GM19240 (cell line): ENCODE measurements at regions not wholly inside any gene's neighbourhood (a gene's known extent, or its start where the extent isn't known, plus 50 kb on each side); places are given as distances from the start of the nearest gene placed in this dataset.

Experiments used
- DNase-seq: peaks from one replicate; pipeline ENCODE4 v3.0.0; 2011; ENCODE audit warnings: low spot score; ENCODE audit not compliant: insufficient read length

GRCh38 chr16:49910541-49911071, 54.7 kb upstream of the ZNF423 start:
- no peak for DNase-seq

- DNase-seq: no peak
Measured at GRCh38 chr16:49911430-49911829, 55.5 kb upstream of the ZNF423 start.

- no peak for DNase-seq
Measured at GRCh38 chr16:49912721-49913120, 56.8 kb upstream of the ZNF423 start.

GRCh38 chr16:49913720-49914119, 57.8 kb upstream of the ZNF423 start:
- no peak for DNase-seq

- no peak for DNase-seq
Measured at GRCh38 chr16:49914657-49915056, 58.7 kb upstream of the ZNF423 start.

GRCh38 chr16:49918257-49918656, 62.3 kb upstream of the ZNF423 start:
- DNase-seq: no peak

- no peak for DNase-seq
Measured at GRCh38 chr16:49919327-49919726, 63.4 kb upstream of the ZNF423 start.

- no peak for DNase-seq
Measured at GRCh38 chr16:49920397-49920796, 64.5 kb upstream of the ZNF423 start.

GRCh38 chr16:49921106-49921505, 65.2 kb upstream of the ZNF423 start:
- no peak for DNase-seq

- peak; percentile 38 for DNase-seq
Measured at GRCh38 chr16:49921791-49922456, 66.0 kb upstream of the ZNF423 start.

GRCh38 chr16:49923411-49923810, 67.5 kb upstream of the ZNF423 start:
- no peak for DNase-seq

- DNase-seq: no peak
Measured at GRCh38 chr16:49924078-49924477, 68.2 kb upstream of the ZNF423 start.

- DNase-seq: no peak
Measured at GRCh38 chr16:49926941-49927340, 71.0 kb upstream of the ZNF423 start.

- DNase-seq: no peak
Measured at GRCh38 chr16:49928176-49929041, 72.5 kb upstream of the ZNF423 start.

- no peak for DNase-seq
Measured at GRCh38 chr16:49929626-49930025, 73.7 kb upstream of the ZNF423 start.

- no peak for DNase-seq
Measured at GRCh38 chr16:49930841-49931240, 74.9 kb upstream of the ZNF423 start.

- DNase-seq: no peak
Measured at GRCh38 chr16:49931266-49931665, 75.4 kb upstream of the ZNF423 start.

- no peak for DNase-seq
Measured at GRCh38 chr16:49931916-49932315, 76.0 kb upstream of the ZNF423 start.

GRCh38 chr16:49932434-49932833, 76.5 kb upstream of the ZNF423 start:
- no peak for DNase-seq

- no peak for DNase-seq
Measured at GRCh38 chr16:49932946-49933345, 77.0 kb upstream of the ZNF423 start.

- no peak for DNase-seq
Measured at GRCh38 chr16:49936791-49937190, 80.9 kb upstream of the ZNF423 start.

- DNase-seq: no peak
Measured at GRCh38 chr16:49937886-49938285, 82.0 kb upstream of the ZNF423 start.

- DNase-seq: no peak
Measured at GRCh38 chr16:49939495-49939894, 83.6 kb upstream of the ZNF423 start.
